Smooth muscle cell (in vitro differentiated cells): ENCODE measurements at regions not wholly inside any gene's neighbourhood (a gene's known extent, or its start where the extent isn't known, plus 50 kb on each side); places are given as distances from the start of the nearest gene placed in this dataset.

Experiments used
- DNase-seq: peaks from one replicate; lab custom pipeline; 2025; ENCODE audit not compliant: unreplicated experiment; lab: John Stamatoyannopoulos, UW
- H2AFZ ChIP-seq: fragments of 200-600 bp; sonication (generic); 2 replicates; pipeline ENCODE4 v1.6.0; 2016; ENCODE audit warnings: antibody characterized with exemption, low read depth, mild to moderate bottlenecking
- H3F3A ChIP-seq: fragments of 200-600 bp; sonication (generic); 2 replicates; pipeline ENCODE4 v1.6.0; 2017; ENCODE audit warnings: antibody characterized with exemption, low read depth
- H3K27ac ChIP-seq: fragments of 200-600 bp; sonication (generic); 2 replicates; pipeline ENCODE4 v1.5.1; 2016; ENCODE audit warnings: low read depth, mild to moderate bottlenecking
- H3K27me3 ChIP-seq: fragments of 200-600 bp; sonication (generic); 2 replicates; pipeline ENCODE4 v1.6.1; 2016; ENCODE audit warnings: low read depth, mild to moderate bottlenecking
- H3K36me3 ChIP-seq: fragments of 200-600 bp; sonication (generic); 2 replicates; pipeline ENCODE4 v1.5.1; 2016; ENCODE audit warnings: low read depth
- H3K4me1 ChIP-seq: fragments of 200-600 bp; sonication (generic); 2 replicates; pipeline ENCODE4 v1.5.1; 2016; ENCODE audit warnings: low read depth
- H3K4me2 ChIP-seq: fragments of 200-600 bp; sonication (generic); 2 replicates; pipeline ENCODE4 v1.6.0; 2016; ENCODE audit warnings: mild to moderate bottlenecking
- H3K4me3 ChIP-seq: fragments of 200-600 bp; sonication (generic); 2 replicates; pipeline ENCODE4 v1.5.1; 2016; ENCODE audit warnings: mild to moderate bottlenecking
- H3K79me2 ChIP-seq: fragments of 200-600 bp; sonication (generic); 2 replicates; pipeline ENCODE4 v1.6.0; 2016; ENCODE audit warnings: low read depth, mild to moderate bottlenecking
- H3K9ac ChIP-seq: fragments of 200-600 bp; sonication (generic); 2 replicates; pipeline ENCODE4 v1.6.0; 2016; ENCODE audit warnings: low read depth
- H3K9me3 ChIP-seq: fragments of 200-600 bp; sonication (generic); replicated peaks from 2 replicates; pipeline ENCODE4 v1.5.1; 2016; ENCODE audit warnings: low read depth
- H4K20me1 ChIP-seq: fragments of 200-600 bp; sonication (generic); 2 replicates; pipeline ENCODE4 v1.6.0; 2016; ENCODE audit warnings: low read depth
- WGBS: methylation state at CpG from one replicate; pipeline ENCODE4 v1.1.7; 2016; ENCODE audit warnings: low lambda C conversion rate; 5-methylcytosine and 5-hydroxymethylcytosine counted together
- TF ChIP-seq, protein P1 (sequence below): fragments of 200-600 bp; sonication (generic); IDR thresholded peaks from 2 replicates; pipeline ENCODE4 v1.5.1; 2017; ENCODE audit warnings: borderline replicate concordance, mild to moderate bottlenecking, antibody characterized with exemption; ENCODE audit not compliant: insufficient read depth, poor library complexity, severe bottlenecking

DNA sequence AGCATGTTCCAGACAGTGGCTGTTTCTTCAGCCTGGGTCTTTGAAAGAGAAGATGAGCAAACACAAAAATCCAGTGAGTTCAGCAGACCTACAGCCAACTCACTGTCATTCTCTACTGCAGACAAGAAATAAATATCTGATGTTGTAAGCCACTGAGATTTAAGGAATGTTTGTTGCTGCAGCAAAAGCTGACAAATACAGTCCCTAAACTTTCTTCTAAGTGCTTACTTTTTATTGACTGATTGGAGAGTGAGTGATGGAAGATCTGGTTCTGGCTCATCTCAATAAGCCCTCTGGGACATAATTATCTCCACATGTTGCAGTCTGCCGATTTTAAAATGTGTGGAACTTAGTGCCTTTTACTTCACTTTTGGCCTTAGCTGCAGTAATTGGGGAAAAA lies 69.9 kb upstream of the LMNB1 start:
- Histone ChIP-seq H3K79me2 (no peaks in the 10 kb centered on the region), H3K36me3 (no peaks in the 10 kb centered on the region), H3K4me3 (no peak overlapping the region), H3F3A (no peaks in the 10 kb centered on the region), H3K4me2 (no peak overlapping the region), H3K4me1 (no peaks in the 10 kb centered on the region), H3K27me3 (no peaks in the 10 kb centered on the region), H3K9ac (no peak overlapping the region), H2AFZ (no peak overlapping the region), H3K9me3 (no peaks in the 10 kb centered on the region), H4K20me1 (no peaks in the 10 kb centered on the region), H3K27ac (no peak overlapping the region)
- WGBS: 73% methylated on average over 1 of the region's 1 CpG
- DNase-seq: no peak
- TF ChIP-seq, protein P1, sequence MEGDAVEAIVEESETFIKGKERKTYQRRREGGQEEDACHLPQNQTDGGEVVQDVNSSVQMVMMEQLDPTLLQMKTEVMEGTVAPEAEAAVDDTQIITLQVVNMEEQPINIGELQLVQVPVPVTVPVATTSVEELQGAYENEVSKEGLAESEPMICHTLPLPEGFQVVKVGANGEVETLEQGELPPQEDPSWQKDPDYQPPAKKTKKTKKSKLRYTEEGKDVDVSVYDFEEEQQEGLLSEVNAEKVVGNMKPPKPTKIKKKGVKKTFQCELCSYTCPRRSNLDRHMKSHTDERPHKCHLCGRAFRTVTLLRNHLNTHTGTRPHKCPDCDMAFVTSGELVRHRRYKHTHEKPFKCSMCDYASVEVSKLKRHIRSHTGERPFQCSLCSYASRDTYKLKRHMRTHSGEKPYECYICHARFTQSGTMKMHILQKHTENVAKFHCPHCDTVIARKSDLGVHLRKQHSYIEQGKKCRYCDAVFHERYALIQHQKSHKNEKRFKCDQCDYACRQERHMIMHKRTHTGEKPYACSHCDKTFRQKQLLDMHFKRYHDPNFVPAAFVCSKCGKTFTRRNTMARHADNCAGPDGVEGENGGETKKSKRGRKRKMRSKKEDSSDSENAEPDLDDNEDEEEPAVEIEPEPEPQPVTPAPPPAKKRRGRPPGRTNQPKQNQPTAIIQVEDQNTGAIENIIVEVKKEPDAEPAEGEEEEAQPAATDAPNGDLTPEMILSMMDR: no peak

DNA sequence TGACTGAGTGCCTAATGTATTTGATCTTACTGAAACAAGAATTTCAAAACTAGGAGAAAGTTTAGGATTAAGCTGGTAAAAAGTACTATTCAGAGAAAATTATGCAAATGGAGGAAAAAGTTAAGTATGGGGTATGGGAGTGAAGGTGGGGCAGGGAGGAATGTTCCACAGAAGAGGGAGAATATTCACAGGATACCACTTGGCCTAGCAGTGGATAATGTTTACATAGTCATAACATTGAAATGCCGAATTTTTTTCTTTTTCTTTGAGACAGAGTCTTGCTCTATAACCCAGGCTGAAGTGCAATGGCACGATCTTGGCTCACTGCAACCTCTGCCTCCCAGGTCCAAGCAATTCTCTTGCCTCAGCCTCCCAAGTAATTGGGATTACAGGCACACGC lies 61.2 kb upstream of the LMNB1 start:
- no peak overlapping the region for H3K27ac ChIP-seq
- TF ChIP-seq, protein P1: no peak
- no peak overlapping the region for H3K9ac ChIP-seq
- no peaks in the 10 kb centered on the region for H3K27me3 ChIP-seq
- H4K20me1 ChIP-seq: no peaks in the 10 kb centered on the region
- H3K4me2 ChIP-seq: no peak overlapping the region
- no peak for DNase-seq
- WGBS: 96% methylated on average over 3 of the region's 3 CpGs
- H3K4me1 ChIP-seq: no peaks in the 10 kb centered on the region
- H3K79me2 ChIP-seq: no peaks in the 10 kb centered on the region
- no peaks in the 10 kb centered on the region for H3K9me3 ChIP-seq
- no peaks in the 10 kb centered on the region for H3K36me3 ChIP-seq
- no peak overlapping the region for H3K4me3 ChIP-seq
- no peaks in the 10 kb centered on the region for H3F3A ChIP-seq
- H2AFZ ChIP-seq: no peak overlapping the region

DNA sequence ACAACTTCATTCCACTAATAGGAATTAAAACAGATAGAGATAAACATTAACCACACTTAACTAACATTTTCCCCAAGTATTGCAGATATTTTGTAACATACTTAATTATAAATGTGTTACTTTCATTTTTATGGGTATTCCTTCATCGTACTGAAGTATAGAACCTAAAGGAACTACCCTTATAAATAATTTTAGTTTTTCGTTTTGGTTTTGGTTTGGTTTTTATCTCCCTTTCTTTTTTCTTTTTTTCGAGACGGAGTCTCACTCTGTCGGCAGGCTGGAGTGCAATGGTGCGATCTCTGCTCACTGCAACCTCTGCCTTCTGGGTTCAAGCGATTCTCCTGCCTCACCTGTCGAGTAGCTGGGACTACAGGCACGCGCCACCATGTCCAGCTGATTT lies 60.1 kb upstream of the LMNB1 start:
- no peak overlapping the region for H3K4me3 ChIP-seq
- no peak overlapping the region for H3K4me2 ChIP-seq
- no peaks in the 10 kb centered on the region for H3K4me1 ChIP-seq
- no peaks in the 10 kb centered on the region for H4K20me1 ChIP-seq
- no peak overlapping the region for H2AFZ ChIP-seq
- H3K27me3 ChIP-seq: no peaks in the 10 kb centered on the region
- H3F3A ChIP-seq: no peaks in the 10 kb centered on the region
- H3K9me3 ChIP-seq: no peaks in the 10 kb centered on the region
- H3K79me2 ChIP-seq: no peaks in the 10 kb centered on the region
- WGBS: 97% methylated on average over 10 of the region's 10 CpGs
- TF ChIP-seq, protein P1: no peak
- no peaks in the 10 kb centered on the region for H3K36me3 ChIP-seq
- no peak overlapping the region for H3K27ac ChIP-seq
- DNase-seq: no peak
- no peak overlapping the region for H3K9ac ChIP-seq

DNA sequence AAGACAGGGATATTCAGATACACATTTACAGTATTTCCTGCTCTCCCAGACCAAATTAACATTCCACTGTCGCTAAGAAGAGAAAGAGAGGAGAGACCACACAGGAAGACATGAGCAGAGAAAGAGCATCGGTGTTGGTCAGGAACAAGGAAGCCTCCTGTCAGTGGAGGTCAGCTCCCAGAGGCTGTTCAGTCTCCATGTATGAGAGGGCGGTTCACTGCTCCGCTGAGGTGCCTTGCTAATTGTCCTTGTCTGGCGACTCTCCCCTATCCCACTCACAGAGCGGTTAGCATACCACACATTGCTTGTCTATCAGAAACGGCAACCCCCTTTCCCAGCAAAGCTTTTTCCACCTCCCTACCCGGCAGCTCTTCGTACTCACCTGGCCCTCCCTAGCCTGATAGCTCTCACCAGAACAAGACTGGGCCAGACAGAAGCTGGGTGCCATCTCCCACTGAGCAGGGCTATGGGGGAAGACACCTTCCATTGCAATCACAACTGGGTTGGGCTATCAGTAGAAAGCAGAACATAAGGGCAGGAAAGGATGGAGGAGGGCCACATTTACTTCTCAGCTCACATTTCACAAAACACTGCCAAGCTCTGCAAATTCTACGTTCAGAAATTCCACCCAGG lies 58.6 kb upstream of the LMNB1 start:
- TF ChIP-seq, protein P1: no peak
- Histone ChIP-seq H3F3A (no peaks in the 10 kb centered on the region), H3K36me3 (no peaks in the 10 kb centered on the region), H3K9ac (no peak overlapping the region), H3K9me3 (no peaks in the 10 kb centered on the region), H3K4me2 (no peak overlapping the region), H2AFZ (no peak overlapping the region), H3K4me3 (no peak overlapping the region), H3K27me3 (no peaks in the 10 kb centered on the region), H3K4me1 (no peaks in the 10 kb centered on the region), H3K27ac (no peak overlapping the region), H4K20me1 (no peaks in the 10 kb centered on the region), H3K79me2 (no peaks in the 10 kb centered on the region)
- 15% methylated on average over 10 of the region's 10 CpGs for WGBS
- DNase-seq: no peak
